Mammary epithelial cell (primary cell): ENCODE measurements at regions not wholly inside any gene's neighbourhood (a gene's known extent, or its start where the extent isn't known, plus 50 kb on each side); places are given as distances from the start of the nearest gene placed in this dataset.

Experiments
- EZH2 ChIP-seq: IDR thresholded peaks from 2 replicates; pipeline ENCODE4 v1.6.1; 2012; ENCODE audit warnings: low read length, inconsistent platforms, borderline replicate concordance
- TF ChIP-seq, protein P1 (sequence below), 2 donors: IDR thresholded peaks in 1 of 2; conservative IDR thresholded peaks in 1 of 2; 2 replicates each; pipeline ENCODE4 v1.5.1; 2011 to 2012; ENCODE audit warnings: inconsistent platforms in 2 of 2, low read length in 2 of 2, mild to moderate bottlenecking in 2 of 2, control low read depth in 1 of 2, low read depth in 1 of 2; ENCODE audit not compliant: insufficient read depth in 1 of 2; ENCODE audit errors: extremely low read depth in 1 of 2

DNA sequence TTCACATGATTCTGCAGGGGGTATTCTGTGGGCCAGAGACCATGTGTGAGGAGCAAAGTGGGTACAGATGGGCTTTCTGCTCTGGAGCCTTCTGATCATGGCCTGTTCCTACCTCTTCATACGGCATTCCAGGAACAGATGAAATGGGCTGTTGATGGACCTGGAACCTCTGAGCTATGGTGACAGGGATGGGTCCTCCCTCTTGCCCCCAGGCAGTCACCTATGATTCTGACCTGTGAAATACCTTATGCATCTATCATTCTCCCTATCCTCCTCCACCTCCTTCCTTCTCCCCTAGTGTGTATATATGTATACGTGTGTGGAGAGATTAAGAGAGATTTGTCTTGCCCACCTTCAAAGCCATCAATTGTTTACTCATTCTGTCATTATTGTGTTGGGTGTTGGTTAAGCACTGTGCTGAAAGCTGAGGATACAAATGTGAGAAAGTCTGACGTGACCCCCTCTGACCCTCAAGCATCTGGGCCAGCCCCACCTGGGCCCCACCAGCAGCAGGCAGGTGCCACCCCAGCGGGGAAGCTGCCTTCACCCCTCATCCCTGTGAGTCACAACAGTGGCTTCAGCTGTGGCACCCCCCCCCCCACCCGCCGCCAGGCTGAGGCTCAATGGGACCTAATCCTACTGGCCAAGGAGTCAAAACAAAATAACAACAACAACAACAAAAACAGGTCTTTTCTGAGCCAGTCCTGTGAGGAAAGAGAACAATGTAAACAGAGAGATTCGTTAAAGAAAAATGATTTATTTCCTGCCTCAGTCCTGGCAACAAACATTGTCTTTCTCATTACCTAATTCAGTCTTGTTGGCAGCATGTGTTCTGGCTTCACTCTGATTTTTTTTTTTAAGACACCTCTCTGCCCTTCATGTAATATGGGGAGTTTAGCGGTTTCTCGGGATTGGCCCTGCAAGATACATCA, 103.8 kb upstream of the CDC42EP3 start:
- TF ChIP-seq, protein P1, sequence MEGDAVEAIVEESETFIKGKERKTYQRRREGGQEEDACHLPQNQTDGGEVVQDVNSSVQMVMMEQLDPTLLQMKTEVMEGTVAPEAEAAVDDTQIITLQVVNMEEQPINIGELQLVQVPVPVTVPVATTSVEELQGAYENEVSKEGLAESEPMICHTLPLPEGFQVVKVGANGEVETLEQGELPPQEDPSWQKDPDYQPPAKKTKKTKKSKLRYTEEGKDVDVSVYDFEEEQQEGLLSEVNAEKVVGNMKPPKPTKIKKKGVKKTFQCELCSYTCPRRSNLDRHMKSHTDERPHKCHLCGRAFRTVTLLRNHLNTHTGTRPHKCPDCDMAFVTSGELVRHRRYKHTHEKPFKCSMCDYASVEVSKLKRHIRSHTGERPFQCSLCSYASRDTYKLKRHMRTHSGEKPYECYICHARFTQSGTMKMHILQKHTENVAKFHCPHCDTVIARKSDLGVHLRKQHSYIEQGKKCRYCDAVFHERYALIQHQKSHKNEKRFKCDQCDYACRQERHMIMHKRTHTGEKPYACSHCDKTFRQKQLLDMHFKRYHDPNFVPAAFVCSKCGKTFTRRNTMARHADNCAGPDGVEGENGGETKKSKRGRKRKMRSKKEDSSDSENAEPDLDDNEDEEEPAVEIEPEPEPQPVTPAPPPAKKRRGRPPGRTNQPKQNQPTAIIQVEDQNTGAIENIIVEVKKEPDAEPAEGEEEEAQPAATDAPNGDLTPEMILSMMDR (conservative IDR thresholded peaks at IDR 0.05 in 1 of 2, IDR thresholded peaks at IDR 0.05 in 1 of 2; ENCODE audit: extremely low read depth in 1 of 2, insufficient read depth in 1 of 2, low read depth in 1 of 2, low read length in 2 of 2), result no peak
- TF ChIP-seq EZH2, result no peak
